ENCODE measurements at regions not wholly inside any gene's neighbourhood (a gene's known extent, or its start where the extent isn't known, plus 50 kb on each side); places are given as distances from the start of the nearest gene placed in this dataset.

GRCh38 chr5:50547303-50547702 lies 106.2 kb upstream of the EMB start:
- H3K9ac ChIP-seq (replicated peaks; ENCODE audit: extremely low read depth, insufficient read depth, low read length), result no peak overlapping the region
- no peak for FAIRE-seq

More at GRCh38 chr5:50547303-50547702, 106.2 kb upstream of the EMB start:
- Histone ChIP-seq H3K79me2 (ENCODE audit: control insufficient read depth, insufficient read depth, low read length) (no peaks in the 10 kb centered on the region), H3K4me3 (replicated peaks in 1 of 3; ENCODE audit: insufficient read depth in 1 of 3, low read depth in 1 of 3, low read length in 3 of 3) (no peak overlapping the region), H2AFZ (ENCODE audit: low read depth, low read length) (no peak overlapping the region), H3K27me3 (ENCODE audit: control insufficient read depth in 2 of 2, insufficient read depth in 2 of 2, low read length in 2 of 2) (no peaks in the 10 kb centered on the region), H3K36me3 (ENCODE audit: control insufficient read depth in 2 of 2, extremely low read depth in 1 of 2, insufficient read depth in 2 of 2, low read length in 2 of 2) (no peaks in the 10 kb centered on the region), H4K20me1 (replicated peaks; ENCODE audit: control insufficient read depth, extremely low read depth, insufficient read depth, low read length) (no peaks in the 10 kb centered on the region), H3K9me3 (replicated peaks; ENCODE audit: control insufficient read depth, insufficient read depth, low read length) (no peaks in the 10 kb centered on the region), H3K9me1 (replicated peaks; ENCODE audit: control insufficient read depth, extremely low read depth, insufficient read depth, low read length) (no peaks in the 10 kb centered on the region), H3K27ac (ENCODE audit: insufficient read depth, low read depth, low read length) (no peak overlapping the region), H3K4me1 (ENCODE audit: control insufficient read depth, extremely low read depth, insufficient read depth, low read length) (no peaks in the 10 kb centered on the region), H3K4me2 (ENCODE audit: insufficient read depth, low read length) (no peak overlapping the region)
- intact Hi-C loops (cut with micrococcal nuclease), result no loop called here
- dilution Hi-C loops (cut with MboI; ENCODE audit: extremely low pct_ligation_motif_present, low sequenced_read_pairs), result no loop called here
- DNase-seq (ENCODE audit: low read depth, low spot score), result no peak
- ChIA-PET POLR2A (no interaction called here), CTCF (no interaction called here)
- BruUV-seq (replicated peaks), result no TSS peak
- TF ChIP-seq EZH2 (IDR thresholded peaks at IDR 0.05; ENCODE audit: borderline replicate concordance, low read depth, low read length, severe bottlenecking) (no peak), GATA2 (IDR thresholded peaks at IDR 0.05; ENCODE audit: insufficient read depth, insufficient read length, low read depth, low read length) (no peak), JUN (IDR thresholded peaks at IDR 0.05; ENCODE audit: borderline replicate concordance, insufficient read depth, insufficient read length, low read depth) (no peak), POLR2AphosphoS5 (IDR thresholded peaks at IDR 0.05; ENCODE audit: insufficient read depth, low read depth, low read length) (no peak), FOS (IDR thresholded peaks at IDR 0.05; ENCODE audit: borderline replicate concordance, insufficient read depth, low read length) (no peak), CTCF (IDR thresholded peaks at IDR 0.05; ENCODE audit: extremely low read depth in 1 of 2, insufficient read depth in 1 of 2, low read depth in 1 of 2, low read length in 2 of 2) (no peak), MAX (IDR thresholded peaks at IDR 0.05; ENCODE audit: insufficient read depth, insufficient read length) (no peak), POLR2A (IDR thresholded peaks at IDR 0.05; ENCODE audit: low read depth, low read length) (no peak), MYC (IDR thresholded peaks at IDR 0.05; ENCODE audit: low read depth, low read length) (no peak)

All from endothelial cell of umbilical vein (primary cell).